ENCODE measurements at regions not wholly inside any gene's neighbourhood (a gene's known extent, or its start where the extent isn't known, plus 50 kb on each side); places are given as distances from the start of the nearest gene placed in this dataset.
A peak's percentile ranks its signal among the peaks of the same experiment; 100 is the strongest.

DNA sequence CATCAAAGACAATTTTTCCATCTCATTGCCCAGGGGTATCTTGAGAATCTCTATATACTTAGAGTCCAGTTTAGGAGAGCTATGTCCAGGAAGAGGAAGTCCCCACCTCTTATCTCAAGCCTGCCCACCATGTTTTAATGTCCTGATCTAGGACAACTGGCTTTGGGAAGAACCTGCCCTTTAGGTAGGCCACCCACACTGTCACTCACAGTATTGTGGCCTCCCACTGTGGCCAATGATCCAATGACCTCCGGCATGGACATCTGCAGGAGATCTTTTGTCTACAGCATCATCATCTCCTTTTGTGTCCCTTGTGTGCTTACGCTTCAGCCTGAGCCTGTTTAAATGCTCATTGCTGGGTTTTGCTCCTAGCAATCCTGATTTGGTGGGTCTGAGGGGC, 77.4 kb downstream of the SLC4A3 start:
- no peak overlapping the region for H4K5ac ChIP-seq (ENCODE audit: insufficient read length, low read depth, low read length)
- Mint-ChIP-seq H3K27ac (peak overlapping the region in 1 of 3 experiments; percentile 49; a peak in 1 of 7 replicates), H3K9me3 (no peaks in the 10 kb centered on the region; a peak in 1 of 5 replicates), H3K36me3 (ENCODE audit: insufficient read depth in 1 of 3, low read depth in 3 of 3) (no peaks in the 10 kb centered on the region; a peak in 1 of 7 replicates), H3K4me3 (no peak overlapping the region), H3K4me1 (peaks cover 49 to 57% of the 10 kb centered on the region in 2 experiments), H3K27me3 (ENCODE audit: low read depth) (peaks cover 27% of the 10 kb centered on the region)
- peaks cover 11% of the 10 kb centered on the region; the same call in 1 of the 2 replicates for H3K4me1 ChIP-seq (ENCODE audit: insufficient read depth, low read length)
- no peaks in the 10 kb centered on the region for H3K9me3 ChIP-seq (ENCODE audit: control insufficient read depth, low read depth, low read length)
- no peak overlapping the region for H4K91ac ChIP-seq (ENCODE audit: insufficient read length, low read depth, low read length)
- no peak overlapping the region for H2BK15ac ChIP-seq (ENCODE audit: low read depth, low read length)
- no peaks in the 10 kb centered on the region for H3K79me2 ChIP-seq (ENCODE audit: insufficient read depth, low read length)
- no peak overlapping the region for H3K14ac ChIP-seq (ENCODE audit: insufficient read depth, low read length)
- H2BK12ac ChIP-seq (ENCODE audit: insufficient read length, low read depth, low read length) = no peak overlapping the region
- WGBS (ENCODE audit: extremely low coverage, insufficient read length, low lambda C conversion rate) = no CpG with 5 or more reads among the region's 2 CpGs
- no peaks in the 10 kb centered on the region for H3K79me1 ChIP-seq (ENCODE audit: insufficient read depth, low read depth, low read length, poor library complexity, severe bottlenecking)
- TF ChIP-seq, protein P1, sequence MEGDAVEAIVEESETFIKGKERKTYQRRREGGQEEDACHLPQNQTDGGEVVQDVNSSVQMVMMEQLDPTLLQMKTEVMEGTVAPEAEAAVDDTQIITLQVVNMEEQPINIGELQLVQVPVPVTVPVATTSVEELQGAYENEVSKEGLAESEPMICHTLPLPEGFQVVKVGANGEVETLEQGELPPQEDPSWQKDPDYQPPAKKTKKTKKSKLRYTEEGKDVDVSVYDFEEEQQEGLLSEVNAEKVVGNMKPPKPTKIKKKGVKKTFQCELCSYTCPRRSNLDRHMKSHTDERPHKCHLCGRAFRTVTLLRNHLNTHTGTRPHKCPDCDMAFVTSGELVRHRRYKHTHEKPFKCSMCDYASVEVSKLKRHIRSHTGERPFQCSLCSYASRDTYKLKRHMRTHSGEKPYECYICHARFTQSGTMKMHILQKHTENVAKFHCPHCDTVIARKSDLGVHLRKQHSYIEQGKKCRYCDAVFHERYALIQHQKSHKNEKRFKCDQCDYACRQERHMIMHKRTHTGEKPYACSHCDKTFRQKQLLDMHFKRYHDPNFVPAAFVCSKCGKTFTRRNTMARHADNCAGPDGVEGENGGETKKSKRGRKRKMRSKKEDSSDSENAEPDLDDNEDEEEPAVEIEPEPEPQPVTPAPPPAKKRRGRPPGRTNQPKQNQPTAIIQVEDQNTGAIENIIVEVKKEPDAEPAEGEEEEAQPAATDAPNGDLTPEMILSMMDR (conservative IDR thresholded peaks at IDR 0.05) = no peak
- H3K18ac ChIP-seq (ENCODE audit: insufficient read length, low read depth, low read length) = no peak overlapping the region
- no peak overlapping the region for H3K4ac ChIP-seq (ENCODE audit: low read depth, low read length)
- H3K9ac ChIP-seq (ENCODE audit: extremely low read depth, insufficient read length, low read length) = no peak overlapping the region
- H3K27ac ChIP-seq (ENCODE audit: insufficient read length, low read depth, low read length) = no peak overlapping the region
- H4K20me1 ChIP-seq (ENCODE audit: control insufficient read depth, insufficient read depth, insufficient read length) = no peaks in the 10 kb centered on the region
- H3K56ac ChIP-seq (ENCODE audit: insufficient read length, low read depth, low read length) = no peak overlapping the region
- no peaks in the 10 kb centered on the region for H3K27me3 ChIP-seq (ENCODE audit: insufficient read depth, low read length)
- H2BK5ac ChIP-seq (ENCODE audit: insufficient read length, low read length) = no peak overlapping the region
- no peak overlapping the region for H3K4me2 ChIP-seq (ENCODE audit: insufficient read depth, insufficient read length, low read length)
- no peak overlapping the region for H2AFZ ChIP-seq (ENCODE audit: low read length)
- H2AK5ac ChIP-seq (ENCODE audit: insufficient read length, low read length) = no peak overlapping the region
- no peaks in the 10 kb centered on the region for H3K23me2 ChIP-seq (ENCODE audit: insufficient read length, low read depth, low read length, poor library complexity, severe bottlenecking)
- no peak overlapping the region for H3T11ph ChIP-seq (ENCODE audit: low read length)
- DNase-seq = no peak
- no peak overlapping the region for H4K8ac ChIP-seq (replicated peaks; ENCODE audit: insufficient read length, low read depth, low read length)
- H3K23ac ChIP-seq (ENCODE audit: insufficient read length, low read depth, low read length) = no peak overlapping the region
- H2BK120ac ChIP-seq (ENCODE audit: low read depth, low read length, poor library complexity, severe bottlenecking) = no peak overlapping the region
- no peak overlapping the region for H2BK20ac ChIP-seq (ENCODE audit: low read depth, low read length, poor library complexity, severe bottlenecking)
